ENCODE measurements at regions not wholly inside any gene's neighbourhood (a gene's known extent, or its start where the extent isn't known, plus 50 kb on each side); places are given as distances from the start of the nearest gene placed in this dataset.

DNA sequence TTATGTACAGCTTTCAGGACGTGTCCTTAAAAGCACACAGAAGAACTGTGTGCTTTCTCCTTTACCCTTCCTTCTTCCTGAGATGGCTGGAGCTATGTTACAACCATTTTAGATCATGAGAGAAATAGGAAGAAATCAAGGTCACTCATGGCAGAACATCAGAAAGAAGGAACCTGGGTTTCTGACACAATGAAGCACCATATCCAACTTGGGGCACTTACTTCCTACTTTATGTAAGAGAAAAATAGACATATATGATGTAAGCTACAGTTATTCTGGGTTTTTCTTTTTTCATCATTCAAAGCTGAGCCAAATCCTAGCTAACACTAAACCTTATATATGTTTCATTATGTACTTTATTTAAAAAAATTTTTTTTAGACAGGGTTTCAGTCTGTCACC is 79.5 kb downstream of the FAM161A start:
- DNase-seq (ENCODE audit: low read depth) = no peak
- in situ Hi-C loops (cut with HindIII; ENCODE audit: low pct_unique_long_range_greater_than_20kb, low sequenced_read_pairs) = no loop called here

DNA sequence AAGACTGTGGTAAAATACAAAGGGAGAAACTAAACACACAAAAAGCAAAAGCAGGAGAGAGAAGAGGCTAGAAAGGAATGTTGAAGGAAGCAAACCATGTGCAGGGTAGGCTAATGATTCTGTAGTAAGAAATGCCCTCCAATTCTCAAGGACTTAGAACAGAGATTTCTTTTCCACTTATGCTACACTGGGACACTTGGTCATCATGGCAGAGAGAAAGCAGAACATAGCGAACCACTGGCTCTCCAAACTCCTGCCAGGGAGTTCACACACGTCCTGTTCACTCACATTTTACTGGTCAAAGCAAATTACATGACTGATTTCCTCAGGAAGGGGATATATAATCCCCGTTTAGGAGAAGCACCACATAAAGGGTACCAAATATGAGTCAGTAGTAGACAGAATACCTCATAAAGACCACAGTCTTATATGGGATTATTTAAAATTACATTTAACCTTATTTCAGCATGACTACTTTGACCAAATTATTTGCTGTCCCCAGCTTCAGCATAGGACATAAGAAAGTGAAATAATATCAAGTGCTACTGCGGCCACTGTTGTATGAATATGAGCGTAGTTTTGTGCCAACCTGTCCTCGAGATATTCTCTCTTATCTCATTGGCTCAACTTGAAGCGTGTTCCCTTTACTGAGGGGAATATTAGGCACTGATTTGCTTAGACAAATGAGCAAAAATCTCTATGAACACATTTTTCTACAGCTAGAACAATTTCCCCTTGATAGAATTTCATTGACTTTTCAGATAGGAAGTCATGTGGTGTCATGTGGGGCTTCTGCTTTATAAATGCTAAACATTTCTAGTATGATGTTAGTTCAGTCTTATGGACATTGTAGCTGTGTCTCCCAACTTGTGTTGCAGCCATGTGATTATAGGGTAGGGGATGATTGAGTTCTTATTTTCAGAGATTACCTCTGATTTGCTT is 81.7 kb downstream of the FAM161A start:
- in situ Hi-C loops (cut with HindIII; ENCODE audit: low pct_unique_long_range_greater_than_20kb, low sequenced_read_pairs) = no loop called here
- no peak for DNase-seq (ENCODE audit: low read depth)

DNA sequence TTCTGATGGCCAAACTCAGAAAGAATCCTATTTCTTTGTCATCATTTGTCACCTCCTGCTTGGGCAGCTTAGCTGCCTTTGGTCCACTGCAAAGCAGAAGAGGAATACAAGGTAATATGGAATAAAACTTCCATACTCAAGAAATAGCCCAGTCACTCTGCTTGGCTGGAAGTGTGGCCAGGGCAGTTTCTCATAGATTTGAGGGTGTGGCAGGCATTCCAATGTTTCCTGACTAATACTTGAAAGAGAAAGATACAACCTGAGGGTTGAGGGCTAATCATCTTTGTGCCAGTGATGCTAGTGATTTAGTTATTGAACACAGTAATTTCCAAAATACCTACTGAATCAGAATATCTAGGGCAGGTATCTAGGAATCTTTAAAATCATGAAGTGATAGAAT is 83.1 kb downstream of the FAM161A start:
- in situ Hi-C loops (cut with HindIII; ENCODE audit: low pct_unique_long_range_greater_than_20kb, low sequenced_read_pairs) = no loop called here

DNA sequence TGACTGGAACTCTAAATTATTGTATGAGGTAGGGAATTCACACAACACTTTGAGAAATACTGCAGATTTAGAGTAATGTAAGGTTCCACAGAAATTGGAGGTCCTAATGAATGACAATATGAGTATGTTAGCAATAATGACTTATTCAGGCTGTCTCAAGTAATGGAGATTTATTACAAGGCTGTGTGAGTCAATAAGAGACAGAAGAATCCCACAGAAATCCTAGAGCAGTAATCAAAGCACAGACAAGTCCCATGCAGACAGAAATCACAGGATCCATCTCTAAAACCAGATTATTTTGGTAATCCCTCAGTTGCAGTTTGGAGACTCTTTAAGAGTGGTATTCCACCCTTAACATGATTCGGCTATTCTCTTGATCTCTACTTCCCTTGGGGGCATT is 83.6 kb downstream of the FAM161A start:
- in situ Hi-C loops (cut with HindIII; ENCODE audit: low pct_unique_long_range_greater_than_20kb, low sequenced_read_pairs) = no loop called here
- DNase-seq (ENCODE audit: low read depth) = no peak

More for the DNA sequence above, 83.1 kb downstream of the FAM161A start:
- peak; percentile 60 for DNase-seq (ENCODE audit: low read depth)

DNA sequence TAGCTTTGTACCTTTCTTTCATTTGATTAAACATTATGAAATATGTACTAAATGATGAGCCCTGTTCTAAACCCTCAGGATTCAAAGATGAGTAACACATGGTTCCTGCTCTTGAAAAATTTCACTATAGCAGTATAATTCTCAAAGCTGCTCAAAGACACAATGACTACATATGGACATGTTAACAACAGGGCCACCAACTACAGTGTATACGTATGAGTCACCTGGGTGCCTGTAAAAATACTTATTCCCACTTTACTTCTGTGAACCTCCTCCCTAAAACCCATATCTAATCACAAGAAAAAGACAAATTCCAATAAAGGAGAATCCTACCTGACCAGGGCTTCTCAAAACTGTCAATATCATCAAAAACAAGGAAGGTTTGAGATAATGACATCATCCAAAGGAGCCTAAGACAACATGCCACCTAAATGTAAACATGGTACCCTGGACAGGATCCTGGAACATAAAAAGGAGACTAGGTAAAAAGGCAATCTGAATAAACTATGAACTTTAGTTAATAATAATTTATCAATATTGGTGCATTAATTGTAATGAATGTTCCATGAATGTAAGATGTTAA is 84.7 kb downstream of the FAM161A start:
- in situ Hi-C loops (cut with HindIII; ENCODE audit: low pct_unique_long_range_greater_than_20kb, low sequenced_read_pairs) = no loop called here
- no peak for DNase-seq (ENCODE audit: low read depth)

DNA sequence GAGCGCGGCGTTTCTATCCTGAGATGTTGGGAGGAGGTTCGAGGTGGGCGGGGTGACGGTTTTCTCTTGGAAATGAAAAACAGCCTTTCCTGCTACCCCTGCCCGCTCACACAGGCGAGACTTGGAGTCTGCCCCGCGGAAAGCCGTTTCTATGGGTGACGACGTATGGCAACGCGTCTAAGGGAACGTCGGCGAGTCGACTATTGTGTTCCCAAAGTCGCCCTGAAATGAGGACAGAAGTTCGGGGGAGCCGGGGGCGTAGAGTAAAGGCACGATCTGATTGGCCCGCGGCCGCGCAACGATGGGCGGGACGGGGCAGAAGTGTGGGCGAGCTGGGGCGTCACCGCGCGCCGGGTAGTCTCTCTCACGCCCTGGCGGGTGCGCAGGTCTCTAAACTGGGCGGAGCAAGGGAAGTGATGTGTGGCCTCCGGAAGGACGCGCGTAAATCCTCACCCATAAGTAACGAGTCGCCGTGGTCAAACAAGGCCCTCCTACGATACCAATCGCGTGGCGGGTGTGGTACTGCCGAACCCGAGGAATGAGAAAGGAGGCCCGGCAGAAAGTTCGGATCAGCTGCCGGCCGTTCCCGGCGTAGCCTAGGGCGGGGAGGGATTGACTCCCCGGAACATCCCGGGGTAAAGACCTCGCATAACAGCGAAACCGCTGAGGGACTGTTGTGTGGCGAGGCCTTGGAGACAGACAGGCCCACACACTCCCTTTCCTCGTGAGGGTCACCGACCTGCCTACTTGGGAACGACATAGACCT is 89.6 kb downstream of the FAM161A start:
- in situ Hi-C loops (cut with HindIII; ENCODE audit: low pct_unique_long_range_greater_than_20kb, low sequenced_read_pairs) = no loop called here
- peak; percentile 99 for DNase-seq (ENCODE audit: low read depth)

DNA sequence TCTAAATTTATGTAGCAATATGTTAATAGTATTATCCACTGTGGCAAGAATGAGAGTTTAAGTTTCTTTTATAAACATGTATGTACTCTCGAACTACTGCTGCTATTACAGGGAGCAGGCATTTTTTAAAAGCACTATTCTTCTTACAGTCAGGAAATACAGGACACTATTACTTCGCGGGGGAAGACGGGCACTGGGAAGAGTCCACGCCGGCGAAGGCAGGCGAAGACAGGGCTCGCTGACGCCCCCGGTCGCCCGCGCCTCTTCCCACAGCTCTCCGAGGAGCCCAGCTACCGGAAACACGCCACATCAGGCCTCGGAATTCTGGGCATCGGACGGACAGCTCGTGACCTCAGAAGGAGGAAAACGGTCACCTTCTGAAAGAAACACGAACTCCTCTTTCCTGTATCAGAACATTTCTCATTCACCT is 90.2 kb downstream of the FAM161A start:
- in situ Hi-C loops (cut with HindIII; ENCODE audit: low pct_unique_long_range_greater_than_20kb, low sequenced_read_pairs) = no loop called here

DNA sequence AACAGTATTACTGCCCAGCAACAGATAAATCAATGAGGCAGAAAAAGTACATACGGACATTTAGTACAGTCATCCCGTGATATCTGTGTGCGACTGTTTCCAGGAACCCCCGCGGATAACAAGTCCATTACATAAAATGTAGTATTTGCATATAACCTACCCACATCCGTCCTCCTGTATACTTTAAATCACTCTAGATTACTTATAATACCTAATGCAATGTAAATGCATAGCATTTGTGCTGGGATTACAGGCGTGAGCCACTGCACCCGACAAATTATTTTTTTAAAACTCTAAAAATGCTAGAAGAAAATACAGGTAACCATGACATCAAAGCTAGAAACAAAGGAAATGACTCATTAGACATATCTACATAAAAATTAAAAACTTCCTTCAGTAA is 91.6 kb downstream of the FAM161A start:
- peak; percentile 52 for DNase-seq (ENCODE audit: low read depth)
- in situ Hi-C loops (cut with HindIII; ENCODE audit: low pct_unique_long_range_greater_than_20kb, low sequenced_read_pairs) = no loop called here

More for the DNA sequence above, 90.2 kb downstream of the FAM161A start:
- DNase-seq (ENCODE audit: low read depth) = no peak

DNA sequence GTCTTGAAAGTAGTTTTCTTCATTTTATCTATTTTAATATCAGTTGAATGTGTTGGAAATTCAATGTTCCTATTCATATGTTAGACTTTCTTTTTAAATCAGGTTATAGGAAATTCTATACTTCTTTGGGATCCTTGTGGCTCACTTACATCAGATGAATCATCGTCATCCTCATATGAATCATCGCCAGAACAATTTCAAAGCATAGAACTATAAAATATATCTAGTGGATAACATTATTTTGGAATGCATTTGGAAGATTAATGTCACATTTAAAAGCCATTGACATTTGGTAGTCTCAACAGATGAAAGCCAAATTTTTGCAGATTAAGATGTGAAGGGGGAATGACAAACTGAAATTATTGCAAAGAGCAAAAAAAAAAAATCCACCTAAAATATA is 94.1 kb downstream of the FAM161A start:
- DNase-seq (ENCODE audit: low read depth) = no peak
- in situ Hi-C loops (cut with HindIII; ENCODE audit: low pct_unique_long_range_greater_than_20kb, low sequenced_read_pairs) = no loop called here

DNA sequence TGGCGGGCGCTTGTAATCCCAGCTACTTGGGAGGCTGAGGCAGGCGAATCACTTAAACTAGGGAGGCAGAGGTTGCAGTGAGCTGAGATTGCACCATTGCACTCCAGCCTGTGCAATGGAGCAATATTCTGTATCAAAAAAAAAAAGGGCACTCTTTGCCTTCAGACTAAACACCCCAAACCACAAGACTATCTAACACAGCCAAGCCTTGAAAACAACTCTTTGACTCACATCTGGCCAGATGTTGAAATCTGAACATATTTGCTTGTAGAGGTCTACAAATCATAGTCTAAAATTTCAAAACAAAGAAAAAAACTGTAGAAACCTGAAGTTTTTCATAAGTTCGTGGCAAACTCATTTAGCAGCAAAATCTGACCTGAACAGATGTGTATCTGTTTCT is 94.9 kb downstream of the FAM161A start:
- DNase-seq (ENCODE audit: low read depth) = no peak

DNA sequence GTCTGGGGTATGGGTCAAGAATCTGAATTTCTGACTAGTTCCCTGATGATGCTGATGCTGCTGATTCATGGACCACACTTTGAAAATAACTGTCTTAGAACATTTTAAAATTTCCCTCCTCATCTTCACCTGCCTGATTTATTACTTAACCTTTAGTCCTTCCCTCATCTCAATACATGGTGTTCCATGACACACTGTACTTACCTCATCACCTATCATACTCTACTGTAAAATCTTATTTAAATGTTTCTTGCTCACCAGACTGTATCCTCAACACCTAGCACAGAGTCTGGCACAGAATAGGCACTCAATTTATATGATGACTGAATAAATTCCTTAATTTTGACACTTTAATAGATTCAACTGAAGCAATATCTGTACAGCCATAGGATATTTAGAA is 95.7 kb downstream of the FAM161A start:
- no peak for DNase-seq (ENCODE audit: low read depth)
- in situ Hi-C loops (cut with HindIII; ENCODE audit: low pct_unique_long_range_greater_than_20kb, low sequenced_read_pairs) = no loop called here

More for the DNA sequence above, 94.9 kb downstream of the FAM161A start:
- in situ Hi-C loops (cut with HindIII; ENCODE audit: low pct_unique_long_range_greater_than_20kb, low sequenced_read_pairs) = no loop called here

DNA sequence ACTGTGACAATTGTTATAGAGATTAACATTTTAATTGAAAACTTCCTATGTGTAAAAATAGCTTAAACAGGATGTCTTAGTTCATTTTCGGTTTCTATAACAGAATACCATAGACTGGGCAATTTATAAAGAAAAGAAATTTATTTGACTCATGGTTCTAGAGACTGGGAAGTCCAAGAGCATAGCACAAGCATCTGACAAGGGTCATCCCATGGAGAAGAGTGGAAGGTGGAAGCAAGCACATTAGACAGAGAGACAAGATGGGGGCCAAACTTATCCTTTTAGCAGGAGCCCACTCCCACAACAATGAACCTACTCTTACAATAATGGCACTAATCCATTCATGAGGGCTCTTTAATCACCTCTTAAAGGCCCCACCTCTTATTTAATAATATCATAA is 100.3 kb downstream of the FAM161A start:
- in situ Hi-C loops (cut with HindIII; ENCODE audit: low pct_unique_long_range_greater_than_20kb, low sequenced_read_pairs) = no loop called here
- no peak for DNase-seq (ENCODE audit: low read depth)

DNA sequence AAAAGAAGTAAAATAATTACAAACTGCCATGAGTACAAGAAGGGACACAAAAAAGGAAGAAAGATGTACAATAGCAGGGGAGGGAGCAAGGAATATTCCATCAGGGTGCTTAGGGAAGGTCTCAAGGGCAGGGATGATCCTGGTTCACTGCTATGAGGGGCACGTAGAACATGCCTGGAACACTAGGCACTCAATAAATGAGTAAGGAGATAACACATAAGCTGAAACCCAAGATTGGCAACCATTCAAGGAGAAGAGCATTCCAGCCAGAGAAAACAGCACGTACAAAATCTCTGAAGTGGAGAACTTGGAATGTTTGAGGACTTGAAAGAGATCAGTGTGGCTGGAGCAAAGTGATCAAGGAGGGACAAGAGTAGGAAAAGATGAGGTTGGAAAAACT is 103.2 kb downstream of the FAM161A start:
- in situ Hi-C loops (cut with HindIII; ENCODE audit: low pct_unique_long_range_greater_than_20kb, low sequenced_read_pairs) = no loop called here
- no peak for DNase-seq (ENCODE audit: low read depth)

DNA sequence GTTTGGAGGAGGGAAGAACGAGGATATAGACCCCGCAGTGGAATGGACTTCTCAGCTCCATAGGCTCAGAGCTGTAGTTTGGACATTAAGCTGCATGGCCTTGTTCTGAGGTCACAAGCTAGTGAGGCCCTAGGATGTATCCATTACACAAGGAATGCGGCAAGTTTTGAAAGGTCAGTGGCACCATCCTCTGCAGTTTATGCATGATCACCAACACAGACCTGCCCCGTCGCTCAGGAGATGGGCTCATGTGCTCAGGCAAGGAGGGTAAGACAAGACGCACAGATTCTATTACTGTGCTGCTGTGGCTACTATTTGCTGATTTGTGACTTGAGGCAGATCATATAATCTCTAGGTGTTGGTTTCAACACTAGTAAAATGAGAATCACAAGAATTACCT is 110.9 kb downstream of the FAM161A start:
- no peak for DNase-seq (ENCODE audit: low read depth)

DNA sequence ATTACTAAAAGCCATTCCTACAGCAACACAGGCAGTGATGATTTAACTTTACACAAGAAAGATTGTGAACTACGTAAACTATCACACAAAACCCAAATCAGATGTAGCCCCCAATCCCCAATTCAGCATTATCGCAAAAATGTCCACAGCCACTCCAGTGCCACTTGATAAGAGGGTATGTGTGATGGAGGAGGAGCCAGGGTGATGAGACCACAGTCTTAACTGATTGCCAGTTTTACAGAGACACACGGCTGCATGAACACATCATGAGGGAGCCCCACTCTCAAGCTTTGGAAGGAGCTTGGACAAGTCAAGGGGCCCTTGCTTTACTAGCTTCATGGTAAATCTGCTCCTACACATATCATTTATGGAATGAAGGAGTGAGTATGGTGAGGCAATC is 116.0 kb downstream of the FAM161A start:
- no peak for DNase-seq (ENCODE audit: low read depth)
- in situ Hi-C loops (cut with HindIII; ENCODE audit: low pct_unique_long_range_greater_than_20kb, low sequenced_read_pairs) = no loop called here

More for the DNA sequence above, 110.9 kb downstream of the FAM161A start:
- in situ Hi-C loops (cut with HindIII; ENCODE audit: low pct_unique_long_range_greater_than_20kb, low sequenced_read_pairs) = no loop called here

DNA sequence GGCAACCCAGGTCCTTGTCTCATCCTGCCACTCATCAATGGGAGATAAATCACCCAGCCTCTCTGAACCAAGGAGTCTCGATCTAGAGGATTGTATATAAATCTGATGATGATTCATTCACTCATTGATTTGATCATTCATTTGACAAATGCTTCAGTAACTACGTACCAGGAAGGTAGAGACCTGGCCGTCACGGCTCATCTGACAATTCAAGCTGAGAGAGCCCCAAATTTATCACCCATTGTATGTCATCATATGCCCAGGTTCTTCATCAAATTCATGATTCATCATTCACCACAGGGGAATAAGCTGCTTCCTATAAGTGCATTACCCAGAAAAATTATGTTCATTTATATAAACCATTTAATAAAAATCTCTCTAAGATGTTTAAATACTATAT is 116.9 kb downstream of the FAM161A start:
- in situ Hi-C loops (cut with HindIII; ENCODE audit: low pct_unique_long_range_greater_than_20kb, low sequenced_read_pairs) = no loop called here
- DNase-seq (ENCODE audit: low read depth) = no peak

DNA sequence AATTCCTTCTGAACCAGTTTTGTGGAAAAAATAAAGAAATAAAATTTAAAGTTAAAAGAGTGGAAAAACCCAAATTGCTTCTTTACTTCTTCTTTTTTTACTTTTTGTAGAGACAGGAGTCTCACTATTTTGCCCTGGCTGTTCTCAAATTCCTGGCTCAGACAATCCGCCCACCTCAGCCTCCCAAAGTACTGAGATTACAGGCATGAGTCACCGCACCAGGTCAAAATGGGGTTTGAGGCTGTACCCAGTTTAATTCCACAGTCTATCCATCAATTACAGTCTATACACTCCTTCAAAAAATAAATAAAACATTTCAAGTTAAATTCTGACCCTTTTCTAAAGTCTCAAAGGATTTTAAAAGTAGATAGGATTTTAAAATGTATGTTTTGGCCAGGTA is 120.3 kb downstream of the FAM161A start:
- DNase-seq (ENCODE audit: low read depth) = no peak
- in situ Hi-C loops (cut with HindIII; ENCODE audit: low pct_unique_long_range_greater_than_20kb, low sequenced_read_pairs) = no loop called here

DNA sequence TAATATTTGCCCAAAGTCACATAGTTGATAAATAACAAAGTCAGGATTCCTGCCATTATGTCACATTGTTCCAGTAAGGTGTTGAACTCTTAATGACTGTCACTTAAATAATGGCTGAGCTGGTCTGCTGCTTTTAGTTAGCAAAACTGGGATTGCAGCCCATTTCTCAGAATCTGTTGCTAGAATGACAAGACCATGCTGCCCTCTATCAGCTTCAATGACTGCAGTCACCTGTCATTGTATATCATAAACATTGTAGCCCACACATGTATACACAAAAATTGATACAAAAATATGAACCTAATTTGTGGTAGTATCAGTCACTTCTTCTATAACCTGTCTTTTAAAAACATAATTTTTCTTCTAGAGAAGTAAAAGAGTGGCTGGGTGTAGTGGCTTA is 121.1 kb downstream of the FAM161A start:
- in situ Hi-C loops (cut with HindIII; ENCODE audit: low pct_unique_long_range_greater_than_20kb, low sequenced_read_pairs) = no loop called here
- no peak for DNase-seq (ENCODE audit: low read depth)

DNA sequence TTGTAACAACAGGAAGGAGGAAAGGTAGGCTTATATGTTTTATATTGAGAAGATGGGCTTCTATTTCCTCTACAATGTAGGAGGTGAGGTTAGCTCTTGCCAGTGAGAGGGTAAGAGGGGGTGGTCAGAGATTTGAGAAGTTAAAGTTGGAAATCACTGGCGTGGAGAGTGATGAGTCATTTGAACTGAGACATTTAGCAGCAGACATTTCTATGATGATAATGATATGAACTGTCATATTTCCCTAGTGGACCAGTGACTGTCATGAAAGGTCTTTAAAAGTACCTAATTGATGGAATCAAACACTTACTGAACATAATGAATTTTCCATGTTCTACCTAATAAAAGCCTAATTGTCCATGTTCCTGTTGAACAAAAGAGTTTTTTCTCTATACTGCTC is 126.1 kb downstream of the FAM161A start:
- in situ Hi-C loops (cut with HindIII; ENCODE audit: low pct_unique_long_range_greater_than_20kb, low sequenced_read_pairs) = no loop called here
- DNase-seq (ENCODE audit: low read depth) = no peak
